Central memory CD8-positive, alpha-beta T cell (primary cell): ENCODE measurements at regions not wholly inside any gene's neighbourhood (a gene's known extent, or its start where the extent isn't known, plus 50 kb on each side); places are given as distances from the start of the nearest gene placed in this dataset.

ENCODE experiments used
- ATAC-seq: fragments of 150-1000 bp; cut with Tn5 transposase; replicated peaks from 2 replicates; pipeline ENCODE4 v1.10.0; 2022; ENCODE audit warnings: mild to moderate bottlenecking, moderate FRiP score, moderate number of reproducible peaks; ENCODE audit not compliant: poor library complexity, severe bottlenecking; ENCODE audit errors: extremely low read depth
- DNase-seq, 2 donors: peaks; one replicate each; pipeline ENCODE4 v3.0.0; 2021; ENCODE audit warnings: low spot score in 2 of 2
- H3K27ac Mint-ChIP-seq: one replicate; pipeline ENCODE4 v1.8.0; 2022; ENCODE audit warnings: low read depth, mild to moderate bottlenecking, moderate library complexity, mixed read lengths
- H3K27me3 Mint-ChIP-seq: one replicate; pipeline ENCODE4 v1.8.0; 2022; ENCODE audit warnings: mixed read lengths
- H3K36me3 Mint-ChIP-seq: one replicate; pipeline ENCODE4 v1.8.0; 2022; ENCODE audit warnings: mild to moderate bottlenecking, moderate library complexity, mixed read lengths; ENCODE audit not compliant: insufficient read depth
- H3K4me1 Mint-ChIP-seq: one replicate; pipeline ENCODE4 v1.8.0; 2022; ENCODE audit warnings: mixed read lengths
- H3K4me3 Mint-ChIP-seq: one replicate; pipeline ENCODE4 v1.8.0; 2022; ENCODE audit warnings: mild to moderate bottlenecking, moderate library complexity, mixed read lengths
- H3K9me3 Mint-ChIP-seq: one replicate; pipeline ENCODE4 v1.8.0; 2022; ENCODE audit warnings: mixed read lengths

GRCh38 chr12:76201316-76201715 lies 116.8 kb upstream of the NAP1L1 start:
- H3K9me3 Mint-ChIP-seq = peaks cover 15% of the 10 kb centered on the region
- DNase-seq = no peak
- no peaks in the 10 kb centered on the region for H3K36me3 Mint-ChIP-seq
- H3K4me1 Mint-ChIP-seq = no peaks in the 10 kb centered on the region
- no peak for ATAC-seq
- H3K27ac Mint-ChIP-seq = no peak overlapping the region
- H3K4me3 Mint-ChIP-seq = no peak overlapping the region
- peaks cover 81% of the 10 kb centered on the region for H3K27me3 Mint-ChIP-seq

GRCh38 chr12:76199808-76200207 lies 115.3 kb upstream of the NAP1L1 start:
- Mint-ChIP-seq H3K4me3 (no peak overlapping the region), H3K27me3 (peaks cover 79% of the 10 kb centered on the region), H3K9me3 (peaks cover 15% of the 10 kb centered on the region), H3K4me1 (no peaks in the 10 kb centered on the region), H3K27ac (no peak overlapping the region), H3K36me3 (no peaks in the 10 kb centered on the region)
- ATAC-seq = no peak
- DNase-seq = no peak

- Mint-ChIP-seq H3K27me3 (peaks cover 79% of the 10 kb centered on the region), H3K36me3 (no peaks in the 10 kb centered on the region), H3K9me3 (peaks cover 15% of the 10 kb centered on the region), H3K4me1 (no peaks in the 10 kb centered on the region), H3K4me3 (no peak overlapping the region), H3K27ac (no peak overlapping the region)
- ATAC-seq = no peak
- DNase-seq = no peak
These were observed 114.4 kb upstream of the NAP1L1 start for GRCh38 chr12:76198839-76199238.

- H3K9me3 Mint-ChIP-seq = peaks cover 15% of the 10 kb centered on the region
- ATAC-seq = no peak
- no peaks in the 10 kb centered on the region for H3K4me1 Mint-ChIP-seq
- peaks cover 63% of the 10 kb centered on the region for H3K27me3 Mint-ChIP-seq
- no peak overlapping the region for H3K27ac Mint-ChIP-seq
- H3K4me3 Mint-ChIP-seq = no peak overlapping the region
- no peaks in the 10 kb centered on the region for H3K36me3 Mint-ChIP-seq
- no peak for DNase-seq
These were observed 112.8 kb upstream of the NAP1L1 start for GRCh38 chr12:76197283-76197682.

GRCh38 chr12:76195920-76196319 lies 111.4 kb upstream of the NAP1L1 start:
- Mint-ChIP-seq H3K9me3 (peaks cover 15% of the 10 kb centered on the region), H3K27ac (no peak overlapping the region), H3K4me3 (no peak overlapping the region), H3K27me3 (peaks cover 51% of the 10 kb centered on the region), H3K36me3 (no peaks in the 10 kb centered on the region), H3K4me1 (no peaks in the 10 kb centered on the region)
- ATAC-seq (no peak), DNase-seq (no peak)

- Mint-ChIP-seq H3K27me3 (peaks cover 51% of the 10 kb centered on the region), H3K27ac (no peak overlapping the region), H3K4me1 (no peaks in the 10 kb centered on the region), H3K9me3 (peaks cover 15% of the 10 kb centered on the region), H3K36me3 (no peaks in the 10 kb centered on the region), H3K4me3 (no peak overlapping the region)
- no peak for DNase-seq
- ATAC-seq = no peak
These were observed 110.2 kb upstream of the NAP1L1 start for GRCh38 chr12:76194724-76195123.

- no peak overlapping the region for H3K27ac Mint-ChIP-seq
- H3K4me3 Mint-ChIP-seq = no peak overlapping the region
- peaks cover 11% of the 10 kb centered on the region for H3K9me3 Mint-ChIP-seq
- DNase-seq (no peak), ATAC-seq (no peak)
- H3K36me3 Mint-ChIP-seq = no peaks in the 10 kb centered on the region
- peaks cover 48% of the 10 kb centered on the region for H3K27me3 Mint-ChIP-seq
- H3K4me1 Mint-ChIP-seq = no peaks in the 10 kb centered on the region
These were observed 109.5 kb upstream of the NAP1L1 start for GRCh38 chr12:76193961-76194360.

GRCh38 chr12:76192416-76192815 lies 107.9 kb upstream of the NAP1L1 start:
- Mint-ChIP-seq H3K4me1 (no peaks in the 10 kb centered on the region), H3K9me3 (no peaks in the 10 kb centered on the region), H3K36me3 (no peaks in the 10 kb centered on the region), H3K27me3 (peaks cover 33% of the 10 kb centered on the region), H3K27ac (no peak overlapping the region), H3K4me3 (no peak overlapping the region)
- ATAC-seq (no peak), DNase-seq (no peak)

- Mint-ChIP-seq H3K36me3 (no peaks in the 10 kb centered on the region), H3K27me3 (peaks cover 28% of the 10 kb centered on the region), H3K27ac (no peak overlapping the region), H3K4me3 (no peak overlapping the region), H3K9me3 (no peaks in the 10 kb centered on the region), H3K4me1 (no peaks in the 10 kb centered on the region)
- DNase-seq (no peak), ATAC-seq (no peak)
These were observed 105.8 kb upstream of the NAP1L1 start for GRCh38 chr12:76190299-76190698.

GRCh38 chr12:76189851-76190250 lies 105.4 kb upstream of the NAP1L1 start:
- Mint-ChIP-seq H3K4me3 (no peak overlapping the region), H3K9me3 (no peaks in the 10 kb centered on the region), H3K27me3 (peaks cover 26% of the 10 kb centered on the region), H3K36me3 (no peaks in the 10 kb centered on the region), H3K4me1 (no peaks in the 10 kb centered on the region), H3K27ac (no peak overlapping the region)
- DNase-seq (no peak), ATAC-seq (no peak)

- Mint-ChIP-seq H3K27me3 (peaks cover 16% of the 10 kb centered on the region), H3K4me1 (no peaks in the 10 kb centered on the region), H3K36me3 (no peaks in the 10 kb centered on the region)
These were observed 102.7 kb upstream of the NAP1L1 start for GRCh38 chr12:76187177-76187576.

GRCh38 chr12:76186131-76186906 lies 101.8 kb upstream of the NAP1L1 start:
- no peak overlapping the region for H3K27ac Mint-ChIP-seq
- no peaks in the 10 kb centered on the region for H3K9me3 Mint-ChIP-seq
- H3K27me3 Mint-ChIP-seq = peaks cover 16% of the 10 kb centered on the region
- ATAC-seq (no peak), DNase-seq (no peak)
- H3K4me1 Mint-ChIP-seq = no peaks in the 10 kb centered on the region
- H3K4me3 Mint-ChIP-seq = no peak overlapping the region
- no peaks in the 10 kb centered on the region for H3K36me3 Mint-ChIP-seq

More at GRCh38 chr12:76187177-76187576, 102.7 kb upstream of the NAP1L1 start:
- DNase-seq (no peak), ATAC-seq (no peak)
- H3K27ac Mint-ChIP-seq = no peak overlapping the region
- no peaks in the 10 kb centered on the region for H3K9me3 Mint-ChIP-seq
- no peak overlapping the region for H3K4me3 Mint-ChIP-seq

- Mint-ChIP-seq H3K9me3 (no peaks in the 10 kb centered on the region), H3K27ac (no peak overlapping the region), H3K4me3 (no peak overlapping the region), H3K4me1 (no peaks in the 10 kb centered on the region), H3K36me3 (no peaks in the 10 kb centered on the region), H3K27me3 (peaks cover 16% of the 10 kb centered on the region)
- no peak for DNase-seq
- no peak for ATAC-seq
These were observed 99.1 kb upstream of the NAP1L1 start for GRCh38 chr12:76183459-76184186.
